IMR-90 (cell line): ENCODE measurements at regions not wholly inside any gene's neighbourhood (a gene's known extent, or its start where the extent isn't known, plus 50 kb on each side); places are given as distances from the start of the nearest gene placed in this dataset.

Source experiments
- ATAC-seq: fragments of 200-7000 bp; cut with Tn5 transposase; 2 replicates; pipeline ENCODE4 v1.9.1; 2020; ENCODE audit warnings: low read depth, mild to moderate bottlenecking, moderate library complexity
- BruUV-seq: library from RNA; stranded (reverse); fragments of 400-500 nt; replicated peaks from 2 replicates; lab custom pipeline; 2021; lab: Mats Ljungman, UMichigan
- CTCF ChIA-PET: fragments of 300-600 bp; formaldehyde crosslinking; extraction: SDS; loops from one replicate; lab custom pipeline; 2021; ENCODE audit warnings: antibody characterized with exemption; lab: Yijun Ruan, JAX
- POLR2A ChIA-PET: fragments of 300-600 bp; sonication (Branson Sonifier 250); formaldehyde crosslinking; loops from one replicate; lab custom pipeline; 2022; ENCODE audit warnings: antibody characterized with exemption; ENCODE audit not compliant: unreplicated experiment; lab: Charles Lee
- DNase-seq: peaks from one replicate; pipeline ENCODE4 v3.0.0; 2013
- H2AFZ ChIP-seq: replicated peaks from 2 replicates; pipeline ENCODE3; 2013; ENCODE audit warnings: low read length, mild to moderate bottlenecking; ENCODE audit not compliant: poor library complexity
- H2AK5ac ChIP-seq: 2 replicates; pipeline ENCODE4 v1.6.1; 2013; ENCODE audit warnings: low read depth, low read length, inconsistent platforms
- H2AK9ac ChIP-seq: replicated peaks from 2 replicates; pipeline ENCODE3; 2013; ENCODE audit warnings: mild to moderate bottlenecking, low read depth, low read length, moderate library complexity; ENCODE audit not compliant: poor library complexity
- H2BK120ac ChIP-seq: 2 replicates; pipeline ENCODE4 v1.6.1; 2013; ENCODE audit warnings: low read depth, low read length, inconsistent platforms
- H2BK15ac ChIP-seq: 3 replicates; pipeline ENCODE4 v1.6.1; 2013; ENCODE audit warnings: low read depth, low read length, inconsistent platforms
- H2BK20ac ChIP-seq: 2 replicates; pipeline ENCODE4 v1.6.1; 2013; ENCODE audit warnings: low read depth, mild to moderate bottlenecking, inconsistent platforms, low read length, moderate library complexity
- H2BK5ac ChIP-seq: 2 replicates; pipeline ENCODE4 v1.6.1; 2013; ENCODE audit warnings: mild to moderate bottlenecking, low read depth, low read length, inconsistent platforms; ENCODE audit not compliant: poor library complexity, severe bottlenecking
- H3K14ac ChIP-seq: replicated peaks from 2 replicates; pipeline ENCODE4 v1.6.1; 2013; ENCODE audit warnings: low read depth, low read length, inconsistent platforms
- H3K18ac ChIP-seq: 2 replicates; pipeline ENCODE4 v1.6.1; 2013; ENCODE audit warnings: low read depth, low read length, control low read depth
- H3K23ac ChIP-seq: 2 replicates; pipeline ENCODE4 v1.6.1; 2013; ENCODE audit warnings: low read depth, low read length, inconsistent platforms
- H3K27ac ChIP-seq: 2 replicates; pipeline ENCODE4 v1.5.1; 2013; ENCODE audit warnings: mild to moderate bottlenecking, control low read depth, low read length; ENCODE audit not compliant: insufficient read depth
- H3K27me3 ChIP-seq: 2 replicates; pipeline ENCODE4 v1.6.1; 2013; ENCODE audit warnings: low read length; ENCODE audit not compliant: control insufficient read depth, insufficient read depth
- H3K36me3 ChIP-seq: 2 replicates; pipeline ENCODE4 v1.6.1; 2013; ENCODE audit warnings: low read length, mixed read lengths; ENCODE audit not compliant: control insufficient read depth, insufficient read depth
- H3K4ac ChIP-seq: 2 replicates; pipeline ENCODE4 v1.6.1; 2013; ENCODE audit warnings: low read depth, low read length, inconsistent platforms
- H3K4me1 ChIP-seq: 2 replicates; pipeline ENCODE4 v1.6.1; 2013; ENCODE audit warnings: low read length, mixed read lengths; ENCODE audit not compliant: control insufficient read depth, insufficient read depth
- H3K4me2 ChIP-seq: 2 replicates; pipeline ENCODE4 v1.6.1; 2013; ENCODE audit warnings: low read depth, mild to moderate bottlenecking, control low read depth, low read length, moderate library complexity
- H3K4me3 ChIP-seq: 2 replicates; pipeline ENCODE4 v1.5.1; 2013; ENCODE audit warnings: low read depth, mild to moderate bottlenecking, control low read depth, low read length, moderate library complexity; ENCODE audit not compliant: insufficient read depth
- H3K56ac ChIP-seq: 2 replicates; pipeline ENCODE4 v1.6.1; 2013; ENCODE audit warnings: low read length, inconsistent platforms; ENCODE audit not compliant: insufficient read depth; ENCODE audit errors: extremely low read depth
- H3K79me1 ChIP-seq, 2 experiments: 2 replicates each; pipeline ENCODE4 v1.6.1; 2013; ENCODE audit warnings: low read length in 2 of 2, inconsistent platforms in 1 of 2, low read depth in 1 of 2
- H3K9ac ChIP-seq: 2 replicates; pipeline ENCODE4 v1.6.1; 2013; ENCODE audit warnings: low read depth, low read length, control low read depth
- H3K9me1 ChIP-seq: 2 replicates; pipeline ENCODE4 v1.6.1; 2013; ENCODE audit warnings: low read length, inconsistent platforms; ENCODE audit not compliant: insufficient read depth
- H3K9me3 ChIP-seq: 2 replicates; pipeline ENCODE4 v1.6.1; 2013; ENCODE audit warnings: low read length; ENCODE audit not compliant: control insufficient read depth, insufficient read depth
- H4K20me1 ChIP-seq: 2 replicates; pipeline ENCODE4 v1.6.1; 2013; ENCODE audit warnings: low read length, inconsistent platforms; ENCODE audit not compliant: insufficient read depth
- H4K5ac ChIP-seq: 2 replicates; pipeline ENCODE4 v1.6.1; 2013; ENCODE audit warnings: mild to moderate bottlenecking, low read depth, low read length, control low read depth
- H4K8ac ChIP-seq, 2 experiments: 2 replicates each; pipeline ENCODE4 v1.6.1; 2013; ENCODE audit warnings: low read depth in 2 of 2, low read length in 2 of 2, control low read depth in 1 of 2, inconsistent platforms in 1 of 2
- H4K91ac ChIP-seq: 2 replicates; pipeline ENCODE4 v1.6.1; 2013; ENCODE audit warnings: low read depth, low read length, inconsistent platforms; ENCODE audit not compliant: insufficient read depth
- BHLHE40 ChIP-seq: fragments of 150-350 bp; IDR thresholded peaks from 2 replicates; pipeline ENCODE4 v1.6.1; 2016; ENCODE audit warnings: mild to moderate bottlenecking, low read depth, low read length
- CEBPB ChIP-seq: IDR thresholded peaks from 2 replicates; pipeline ENCODE4 v1.6.1; 2012; ENCODE audit warnings: low read depth, low read length, improper control_type of control experiment
- CHD1 ChIP-seq: IDR thresholded peaks from 2 replicates; pipeline ENCODE4 v1.6.1; 2012; ENCODE audit warnings: low read depth, low read length, improper control_type of control experiment
- FOS ChIP-seq: fragments of 150-350 bp; IDR thresholded peaks from 2 replicates; pipeline ENCODE4 v1.6.1; 2016; ENCODE audit warnings: low read depth, low read length
- MXI1 ChIP-seq: IDR thresholded peaks from 2 replicates; pipeline ENCODE4 v1.6.1; 2012; ENCODE audit warnings: low read depth, mild to moderate bottlenecking, low read length, moderate library complexity, borderline replicate concordance
- NFE2L2 ChIP-seq: fragments of 150-350 bp; IDR thresholded peaks from 2 replicates; pipeline ENCODE4 v1.6.1; 2016; ENCODE audit warnings: low read depth, mild to moderate bottlenecking, low read length
- POLR2A ChIP-seq: IDR thresholded peaks from 2 replicates; pipeline ENCODE4 v1.6.1; 2012; ENCODE audit warnings: mild to moderate bottlenecking, low read depth, low read length
- RAD21 ChIP-seq: IDR thresholded peaks from 2 replicates; pipeline ENCODE4 v1.6.1; 2012; ENCODE audit warnings: low read length, improper control_type of control experiment
- RCOR1 ChIP-seq: IDR thresholded peaks from 2 replicates; pipeline ENCODE4 v1.6.1; 2012; ENCODE audit warnings: mild to moderate bottlenecking, low read length, improper control_type of control experiment; ENCODE audit not compliant: insufficient replicate concordance
- RFX5 ChIP-seq: IDR thresholded peaks from 2 replicates; pipeline ENCODE4 v1.8.0; 2012; ENCODE audit warnings: low read depth, mild to moderate bottlenecking, low read length, moderate library complexity
- SMC3 ChIP-seq: fragments of 150-350 bp; IDR thresholded peaks from 2 replicates; pipeline ENCODE4 v1.6.1; 2016; ENCODE audit warnings: low read depth, mild to moderate bottlenecking, antibody characterized with exemption, low read length, moderate library complexity
- WGBS, 2 experiments: methylation state at CpG; one replicate each; pipeline versions ENCODE4 v1.1.5 to v1.1.7; 2013; ENCODE audit warnings: missing lambda C conversion rate in 2 of 2; ENCODE audit not compliant: insufficient read length in 1 of 2; ENCODE audit errors: extremely low coverage in 2 of 2; 5-methylcytosine and 5-hydroxymethylcytosine counted together
- dilution Hi-C: fragments of 300-500 bp; cut with HindIII; formaldehyde crosslinking; loops from one replicate; pipeline ENCODE4 v1.14.3; 2018; ENCODE audit warnings: low sequenced_read_pairs; ENCODE audit not compliant: unreplicated experiment
- in situ Hi-C: fragments of 300-500 bp; cut with MboI; formaldehyde crosslinking; loops from 3 replicates; pipeline ENCODE4 v1.14.3; 2019; ENCODE audit warnings: low sequenced_read_pairs, inconsistent platforms, mixed read lengths
- intact Hi-C: fragments of 100-400 bp; cut with micrococcal nuclease; formaldehyde crosslinking; loops from 2 replicates; pipeline ENCODE4 v1.10.0; 2022
- TF ChIP-seq, protein P1 (sequence below): conservative IDR thresholded peaks from 2 replicates; pipeline ENCODE4 v1.5.1; 2012; ENCODE audit warnings: mild to moderate bottlenecking, low read depth, low read length, improper control_type of control experiment
- TF ChIP-seq, protein P2 (sequence below): fragments of 150-350 bp; IDR thresholded peaks from 2 replicates; pipeline ENCODE4 v1.6.1; 2016; ENCODE audit warnings: low read depth, mild to moderate bottlenecking, low read length, moderate library complexity, borderline replicate concordance
- TF ChIP-seq, protein P3 (sequence below): fragments of 150-350 bp; IDR thresholded peaks from 2 replicates; pipeline ENCODE4 v1.6.1; 2017; ENCODE audit warnings: mild to moderate bottlenecking, antibody characterized with exemption, low read length, low read depth

DNA sequence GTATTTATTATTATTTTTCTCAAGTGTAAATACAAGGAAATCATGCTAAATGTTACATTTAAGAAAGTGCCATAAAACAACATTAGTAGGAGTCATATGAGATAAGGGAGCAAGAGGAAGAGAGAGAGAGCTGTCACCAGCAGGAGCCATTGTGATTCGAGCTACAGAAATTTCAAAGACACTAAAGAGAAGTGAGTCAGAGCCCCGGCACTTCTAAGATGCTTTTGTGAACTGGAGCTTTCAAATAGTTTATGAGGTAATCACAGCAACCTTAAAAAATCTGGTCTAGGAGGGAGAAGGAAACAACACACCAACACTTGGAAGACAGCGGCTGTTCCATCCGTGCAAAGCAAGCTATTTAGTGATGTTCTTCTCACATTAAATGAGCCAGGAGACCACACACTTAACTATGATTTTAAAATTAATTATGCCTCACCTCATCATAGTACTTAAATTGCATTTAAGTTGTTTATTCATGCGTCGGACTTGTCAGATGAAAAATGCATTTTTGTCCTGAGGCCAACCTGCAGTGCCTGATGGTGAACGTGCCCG is 382.7 kb upstream of the SALL3 start:
- no peak overlapping the region for H3K56ac ChIP-seq
- H3K27ac ChIP-seq: no peak overlapping the region
- no peaks in the 10 kb centered on the region for H3K79me1 ChIP-seq
- H3K18ac ChIP-seq: no peak overlapping the region
- ChIA-PET CTCF (no interaction called here), POLR2A (no interaction called here)
- H2AK9ac ChIP-seq: peak overlapping the region; percentile 82
- H3K14ac ChIP-seq: no peak overlapping the region
- no peak overlapping the region for H4K8ac ChIP-seq
- no peaks in the 10 kb centered on the region for H3K4me1 ChIP-seq
- DNase-seq (no peak), ATAC-seq (no peak)
- no peak overlapping the region for H4K91ac ChIP-seq
- no peak for TF ChIP-seq NFE2L2
- no peak for TF ChIP-seq RFX5
- TF ChIP-seq, protein P1, sequence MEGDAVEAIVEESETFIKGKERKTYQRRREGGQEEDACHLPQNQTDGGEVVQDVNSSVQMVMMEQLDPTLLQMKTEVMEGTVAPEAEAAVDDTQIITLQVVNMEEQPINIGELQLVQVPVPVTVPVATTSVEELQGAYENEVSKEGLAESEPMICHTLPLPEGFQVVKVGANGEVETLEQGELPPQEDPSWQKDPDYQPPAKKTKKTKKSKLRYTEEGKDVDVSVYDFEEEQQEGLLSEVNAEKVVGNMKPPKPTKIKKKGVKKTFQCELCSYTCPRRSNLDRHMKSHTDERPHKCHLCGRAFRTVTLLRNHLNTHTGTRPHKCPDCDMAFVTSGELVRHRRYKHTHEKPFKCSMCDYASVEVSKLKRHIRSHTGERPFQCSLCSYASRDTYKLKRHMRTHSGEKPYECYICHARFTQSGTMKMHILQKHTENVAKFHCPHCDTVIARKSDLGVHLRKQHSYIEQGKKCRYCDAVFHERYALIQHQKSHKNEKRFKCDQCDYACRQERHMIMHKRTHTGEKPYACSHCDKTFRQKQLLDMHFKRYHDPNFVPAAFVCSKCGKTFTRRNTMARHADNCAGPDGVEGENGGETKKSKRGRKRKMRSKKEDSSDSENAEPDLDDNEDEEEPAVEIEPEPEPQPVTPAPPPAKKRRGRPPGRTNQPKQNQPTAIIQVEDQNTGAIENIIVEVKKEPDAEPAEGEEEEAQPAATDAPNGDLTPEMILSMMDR: no peak
- TF ChIP-seq FOS: no peak
- TF ChIP-seq CHD1: no peak
- no peak for TF ChIP-seq RCOR1
- no peak for TF ChIP-seq POLR2A
- TF ChIP-seq BHLHE40: no peak
- TF ChIP-seq CEBPB: no peak
- TF ChIP-seq MXI1: no peak
- TF ChIP-seq, protein P2, sequence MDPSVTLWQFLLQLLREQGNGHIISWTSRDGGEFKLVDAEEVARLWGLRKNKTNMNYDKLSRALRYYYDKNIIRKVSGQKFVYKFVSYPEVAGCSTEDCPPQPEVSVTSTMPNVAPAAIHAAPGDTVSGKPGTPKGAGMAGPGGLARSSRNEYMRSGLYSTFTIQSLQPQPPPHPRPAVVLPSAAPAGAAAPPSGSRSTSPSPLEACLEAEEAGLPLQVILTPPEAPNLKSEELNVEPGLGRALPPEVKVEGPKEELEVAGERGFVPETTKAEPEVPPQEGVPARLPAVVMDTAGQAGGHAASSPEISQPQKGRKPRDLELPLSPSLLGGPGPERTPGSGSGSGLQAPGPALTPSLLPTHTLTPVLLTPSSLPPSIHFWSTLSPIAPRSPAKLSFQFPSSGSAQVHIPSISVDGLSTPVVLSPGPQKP: no peak
- no peak for TF ChIP-seq RAD21
- no peak for TF ChIP-seq SMC3
- TF ChIP-seq, protein P3, sequence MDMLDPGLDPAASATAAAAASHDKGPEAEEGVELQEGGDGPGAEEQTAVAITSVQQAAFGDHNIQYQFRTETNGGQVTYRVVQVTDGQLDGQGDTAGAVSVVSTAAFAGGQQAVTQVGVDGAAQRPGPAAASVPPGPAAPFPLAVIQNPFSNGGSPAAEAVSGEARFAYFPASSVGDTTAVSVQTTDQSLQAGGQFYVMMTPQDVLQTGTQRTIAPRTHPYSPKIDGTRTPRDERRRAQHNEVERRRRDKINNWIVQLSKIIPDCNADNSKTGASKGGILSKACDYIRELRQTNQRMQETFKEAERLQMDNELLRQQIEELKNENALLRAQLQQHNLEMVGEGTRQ: no peak
- H3K4me2 ChIP-seq: no peak overlapping the region
- H3K9me1 ChIP-seq: no peaks in the 10 kb centered on the region
- H2BK120ac ChIP-seq: no peak overlapping the region
- in situ Hi-C loops: no loop called here
- no peak overlapping the region for H3K4ac ChIP-seq
- WGBS, 2 experiments: no CpG with 5 or more reads among the region's 8 CpGs
- no TSS peak for BruUV-seq
- dilution Hi-C loops: no loop called here
- H3K23ac ChIP-seq: no peak overlapping the region
- intact Hi-C loops: no loop called here
- H4K5ac ChIP-seq: no peak overlapping the region
- no peak overlapping the region for H2BK5ac ChIP-seq
- H3K27me3 ChIP-seq: no peaks in the 10 kb centered on the region
- no peak overlapping the region for H2AK5ac ChIP-seq
- H3K9me3 ChIP-seq: peaks cover 36% of the 10 kb centered on the region
- no peak overlapping the region for H3K9ac ChIP-seq
- H2AFZ ChIP-seq: no peak overlapping the region
- no peak overlapping the region for H3K4me3 ChIP-seq
- H2BK15ac ChIP-seq: no peak overlapping the region
- H3K36me3 ChIP-seq: no peaks in the 10 kb centered on the region
- H2BK20ac ChIP-seq: no peak overlapping the region
- H4K20me1 ChIP-seq: no peaks in the 10 kb centered on the region
